ENCODE measurements at regions not wholly inside any gene's neighbourhood (a gene's known extent, or its start where the extent isn't known, plus 50 kb on each side); places are given as distances from the start of the nearest gene placed in this dataset.
"Not testable (repeated sequence)": the region's sequence is repeated elsewhere in the genome, so short reads cannot be mapped to it uniquely, and the experiment has no call there.

GRCh38 chr5:155116456-155117251 lies 103.1 kb downstream of the KIF4B start:
- no peak for DNase-seq

- no peak for DNase-seq
These were observed 112.1 kb downstream of the KIF4B start for GRCh38 chr5:155125551-155126095.

- no peak for DNase-seq
These were observed 113.0 kb downstream of the KIF4B start for GRCh38 chr5:155126573-155126972.

- DNase-seq, result no peak
These were observed 114.0 kb downstream of the KIF4B start for GRCh38 chr5:155127552-155127951.

GRCh38 chr5:155128786-155129512 lies 115.4 kb downstream of the KIF4B start:
- DNase-seq, result no peak

- DNase-seq, result no peak
These were observed 115.9 kb downstream of the KIF4B start for GRCh38 chr5:155129513-155129880.

GRCh38 chr5:155134130-155134529 lies 120.6 kb downstream of the KIF4B start:
- DNase-seq, result no peak

- DNase-seq, result no peak
These were observed 122.8 kb downstream of the KIF4B start for GRCh38 chr5:155136216-155136850.

- DNase-seq, result no peak
These were observed 124.1 kb downstream of the KIF4B start for GRCh38 chr5:155137683-155138082.

GRCh38 chr5:155140646-155141045 lies 127.1 kb downstream of the KIF4B start:
- DNase-seq, result no peak

- no peak for DNase-seq
These were observed 131.4 kb downstream of the KIF4B start for GRCh38 chr5:155144956-155145355.

GRCh38 chr5:155147222-155147621 lies 133.7 kb downstream of the KIF4B start:
- no peak for DNase-seq

- DNase-seq, result no peak
These were observed 135.1 kb downstream of the KIF4B start for GRCh38 chr5:155148694-155149093.

GRCh38 chr5:155150012-155150411 lies 136.5 kb downstream of the KIF4B start:
- DNase-seq, result no peak

GRCh38 chr5:155154973-155155372 lies 141.4 kb downstream of the KIF4B start:
- DNase-seq, result no peak

- DNase-seq, result not testable (repeated sequence)
These were observed 149.5 kb downstream of the KIF4B start for GRCh38 chr5:155163084-155163483.

- DNase-seq, result no peak
These were observed 154.2 kb downstream of the KIF4B start for GRCh38 chr5:155167736-155168135.

- no peak for DNase-seq
These were observed 168.0 kb downstream of the KIF4B start for GRCh38 chr5:155181542-155181941.

- no peak for DNase-seq
These were observed 175.9 kb downstream of the KIF4B start for GRCh38 chr5:155189476-155189875.

GRCh38 chr5:155189981-155190380 lies 176.4 kb downstream of the KIF4B start:
- no peak for DNase-seq

GRCh38 chr5:155193029-155193428 lies 179.5 kb downstream of the KIF4B start:
- no peak for DNase-seq

GRCh38 chr5:155193483-155194107 lies 180.0 kb downstream of the KIF4B start:
- no peak for DNase-seq

GRCh38 chr5:155200608-155201007 lies 187.1 kb downstream of the KIF4B start:
- DNase-seq, result no peak
